ENCODE measurements at regions not wholly inside any gene's neighbourhood (a gene's known extent, or its start where the extent isn't known, plus 50 kb on each side); places are given as distances from the start of the nearest gene placed in this dataset.

- Histone ChIP-seq H3K4ac (ENCODE audit: low read depth, low read length) (no peak overlapping the region), H2AK5ac (ENCODE audit: insufficient read length, low read length) (no peak overlapping the region), H4K91ac (ENCODE audit: insufficient read length, low read depth, low read length) (no peak overlapping the region), H2BK120ac (ENCODE audit: low read depth, low read length, poor library complexity, severe bottlenecking) (no peak overlapping the region), H2BK20ac (ENCODE audit: low read depth, low read length, poor library complexity, severe bottlenecking) (no peak overlapping the region), H3K9ac (ENCODE audit: extremely low read depth, insufficient read length, low read length) (no peak overlapping the region), H3K9me3 (ENCODE audit: control insufficient read depth, low read depth, low read length) (no peaks in the 10 kb centered on the region), H3K27me3 (ENCODE audit: insufficient read depth, low read length) (no peaks in the 10 kb centered on the region), H2BK5ac (ENCODE audit: insufficient read length, low read length) (no peak overlapping the region), H3K23ac (ENCODE audit: insufficient read length, low read depth, low read length) (no peak overlapping the region), H3K56ac (ENCODE audit: insufficient read length, low read depth, low read length) (no peak overlapping the region), H3K79me2 (ENCODE audit: insufficient read depth, low read length) (no peaks in the 10 kb centered on the region), H3K4me1 (ENCODE audit: insufficient read depth, low read length) (0 out of 2 replicates have a peak, but pooled peaks cover 2% of the 10 kb centered on the region), H4K5ac (ENCODE audit: insufficient read length, low read depth, low read length) (no peak overlapping the region), H3K79me1 (ENCODE audit: insufficient read depth, low read depth, low read length, poor library complexity, severe bottlenecking) (no peaks in the 10 kb centered on the region), H2BK15ac (ENCODE audit: low read depth, low read length) (no peak overlapping the region), H3K14ac (ENCODE audit: insufficient read depth, low read length) (no peak overlapping the region), H3K23me2 (ENCODE audit: insufficient read length, low read depth, low read length, poor library complexity, severe bottlenecking) (no peaks in the 10 kb centered on the region), H4K20me1 (ENCODE audit: control insufficient read depth, insufficient read depth, insufficient read length) (no peaks in the 10 kb centered on the region), H3T11ph (ENCODE audit: low read length) (no peak overlapping the region), H2BK12ac (ENCODE audit: insufficient read length, low read depth, low read length) (no peak overlapping the region), H3K27ac (ENCODE audit: insufficient read length, low read depth, low read length) (no peak overlapping the region), H4K8ac (replicated peaks; ENCODE audit: insufficient read length, low read depth, low read length) (no peak overlapping the region), H3K4me2 (ENCODE audit: insufficient read depth, insufficient read length, low read length) (no peak overlapping the region), H2AFZ (ENCODE audit: low read length) (no peak overlapping the region), H3K18ac (ENCODE audit: insufficient read length, low read depth, low read length) (no peak overlapping the region)
- Mint-ChIP-seq H3K36me3 (ENCODE audit: insufficient read depth in 1 of 3, low read depth in 3 of 3) (no peaks in the 10 kb centered on the region), H3K27me3 (ENCODE audit: low read depth) (no peaks in the 10 kb centered on the region), H3K4me1 (no peaks in the 10 kb centered on the region), H3K27ac (no peak overlapping the region), H3K4me3 (no peak overlapping the region), H3K9me3 (no peaks in the 10 kb centered on the region)
- no peak for DNase-seq
- WGBS (ENCODE audit: extremely low coverage, insufficient read length, low lambda C conversion rate): no CpG with 5 or more reads among the region's 8 CpGs
- TF ChIP-seq CTCF (conservative IDR thresholded peaks at IDR 0.05): no peak
These were observed 508.4 kb upstream of the ZEB2 start for GRCh38 chr2:145028101-145028920.
